ENCODE measurements at regions not wholly inside any gene's neighbourhood (a gene's known extent, or its start where the extent isn't known, plus 50 kb on each side); places are given as distances from the start of the nearest gene placed in this dataset.

- H3K9me3 Mint-ChIP-seq (ENCODE audit: unreplicated experiment): no peaks in the 10 kb centered on the region
- intact Hi-C loops (cut with micrococcal nuclease): no loop called here
- POLR2A ChIA-PET: no interaction called here
These were observed 150.1 kb downstream of the SOX11 start for GRCh38 chr2:5842326-5842725.

GRCh38 chr2:5845798-5846330 is 153.7 kb downstream of the SOX11 start:
- H3K36me3 Mint-ChIP-seq (ENCODE audit: insufficient read depth, unreplicated experiment): no peaks in the 10 kb centered on the region
- no peak for TF ChIP-seq CTCF (IDR thresholded peaks at IDR 0.05; ENCODE audit: unreplicated experiment)

More at GRCh38 chr2:5842326-5842725, 150.1 kb downstream of the SOX11 start:
- DNase-seq (ENCODE audit: unreplicated experiment): no peak
- Mint-ChIP-seq H3K4me3 (ENCODE audit: unreplicated experiment) (no peak overlapping the region), H3K36me3 (ENCODE audit: insufficient read depth, unreplicated experiment) (no peaks in the 10 kb centered on the region), H3K27ac (ENCODE audit: low read depth, unreplicated experiment) (no peak overlapping the region), H3K4me1 (ENCODE audit: insufficient read depth, unreplicated experiment) (peaks cover 7% of the 10 kb centered on the region), H3K27me3 (ENCODE audit: insufficient read depth, unreplicated experiment) (no peaks in the 10 kb centered on the region)
- TF ChIP-seq CTCF (IDR thresholded peaks at IDR 0.05; ENCODE audit: unreplicated experiment): no peak
- no TSS peak for BruUV-seq (replicated peaks)
- CTCF ChIA-PET: no interaction called here

GRCh38 chr2:5846881-5847280 is 154.7 kb downstream of the SOX11 start:
- BruUV-seq (replicated peaks): no TSS peak
- Mint-ChIP-seq H3K4me1 (ENCODE audit: insufficient read depth, unreplicated experiment) (no peaks in the 10 kb centered on the region), H3K27me3 (ENCODE audit: insufficient read depth, unreplicated experiment) (no peaks in the 10 kb centered on the region), H3K4me3 (ENCODE audit: unreplicated experiment) (no peak overlapping the region), H3K9me3 (ENCODE audit: unreplicated experiment) (no peaks in the 10 kb centered on the region), H3K27ac (ENCODE audit: low read depth, unreplicated experiment) (no peak overlapping the region), H3K36me3 (ENCODE audit: insufficient read depth, unreplicated experiment) (no peaks in the 10 kb centered on the region)
- no peak for TF ChIP-seq CTCF (IDR thresholded peaks at IDR 0.05; ENCODE audit: unreplicated experiment)
- DNase-seq (ENCODE audit: unreplicated experiment): no peak
- intact Hi-C loops (cut with micrococcal nuclease): no loop called here
- ChIA-PET CTCF (interaction anchor here (0.7 kb wide), 1 partner anchor 15 kb away, joined by 3 read pairs; no protein-coding TSS in a partner anchor), POLR2A (no interaction called here)

More at GRCh38 chr2:5845798-5846330, 153.7 kb downstream of the SOX11 start:
- ChIA-PET CTCF (interaction anchor here (0.7 to 0.9 kb wide), 3 partner anchors 16 to 480 kb away, joined by 3 to 4 read pairs (median 3); no protein-coding TSS in a partner anchor), POLR2A (interaction anchor here (0.7 kb wide), 1 partner anchor 547 kb away, joined by 4 read pairs; no protein-coding TSS in a partner anchor)
- Mint-ChIP-seq H3K9me3 (ENCODE audit: unreplicated experiment) (no peaks in the 10 kb centered on the region), H3K4me3 (ENCODE audit: unreplicated experiment) (no peak overlapping the region), H3K27ac (ENCODE audit: low read depth, unreplicated experiment) (no peak overlapping the region), H3K27me3 (ENCODE audit: insufficient read depth, unreplicated experiment) (no peaks in the 10 kb centered on the region), H3K4me1 (ENCODE audit: insufficient read depth, unreplicated experiment) (peaks cover 7% of the 10 kb centered on the region)
- no peak for DNase-seq (ENCODE audit: unreplicated experiment)
- intact Hi-C loops (cut with micrococcal nuclease): no loop called here
- BruUV-seq (replicated peaks): no TSS peak

GRCh38 chr2:5849562-5849961 is 157.4 kb downstream of the SOX11 start:
- no peak overlapping the region for H3K4me3 Mint-ChIP-seq (ENCODE audit: unreplicated experiment)
- BruUV-seq (replicated peaks): no TSS peak
- no peak for TF ChIP-seq CTCF (IDR thresholded peaks at IDR 0.05; ENCODE audit: unreplicated experiment)
- DNase-seq (ENCODE audit: unreplicated experiment): no peak
- no peaks in the 10 kb centered on the region for H3K4me1 Mint-ChIP-seq (ENCODE audit: insufficient read depth, unreplicated experiment)
- no peak overlapping the region for H3K27ac Mint-ChIP-seq (ENCODE audit: low read depth, unreplicated experiment)
- no peaks in the 10 kb centered on the region for H3K27me3 Mint-ChIP-seq (ENCODE audit: insufficient read depth, unreplicated experiment)
- POLR2A ChIA-PET: no interaction called here
- no peaks in the 10 kb centered on the region for H3K9me3 Mint-ChIP-seq (ENCODE audit: unreplicated experiment)
- intact Hi-C loops (cut with micrococcal nuclease): no loop called here
- CTCF ChIA-PET: no interaction called here
- H3K36me3 Mint-ChIP-seq (ENCODE audit: insufficient read depth, unreplicated experiment): no peaks in the 10 kb centered on the region

Measured in MCF 10A (cell line).